Glomerular visceral epithelial cell (primary cell): ENCODE measurements at regions not wholly inside any gene's neighbourhood (a gene's known extent, or its start where the extent isn't known, plus 50 kb on each side); places are given as distances from the start of the nearest gene placed in this dataset.

Experiments
- DNase-seq: peaks from one replicate; pipeline ENCODE4 v3.0.0-alpha.2; 2016; ENCODE audit errors: extremely low spot score

GRCh38 chr7:97466999-97467740 lies 264.7 kb upstream of the TAC1 start:
- DNase-seq: no peak

GRCh38 chr7:97468493-97468892 lies 263.4 kb upstream of the TAC1 start:
- DNase-seq: no peak

- DNase-seq: no peak
Measured at GRCh38 chr7:97470726-97471125, 261.2 kb upstream of the TAC1 start.

DNA sequence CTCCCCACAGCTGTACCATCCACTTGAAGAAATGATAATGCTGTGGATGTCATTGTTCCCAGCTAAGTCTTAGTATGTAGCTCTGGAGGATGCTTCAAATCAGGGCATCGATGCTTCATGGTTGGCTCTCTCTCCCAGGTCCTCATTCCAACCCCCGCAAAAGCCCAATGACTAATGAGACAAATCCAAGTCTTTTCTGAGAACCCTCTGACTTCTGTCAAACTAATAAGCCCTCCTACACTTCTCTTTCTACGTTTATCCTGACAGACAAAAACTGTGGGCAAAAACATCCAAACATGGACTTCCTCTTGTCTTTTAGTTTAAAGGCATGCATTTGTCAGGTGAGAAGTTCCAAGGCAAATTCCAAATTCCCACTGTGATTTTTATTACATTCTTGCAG lies 260.4 kb upstream of the TAC1 start:
- no peak for DNase-seq

DNA sequence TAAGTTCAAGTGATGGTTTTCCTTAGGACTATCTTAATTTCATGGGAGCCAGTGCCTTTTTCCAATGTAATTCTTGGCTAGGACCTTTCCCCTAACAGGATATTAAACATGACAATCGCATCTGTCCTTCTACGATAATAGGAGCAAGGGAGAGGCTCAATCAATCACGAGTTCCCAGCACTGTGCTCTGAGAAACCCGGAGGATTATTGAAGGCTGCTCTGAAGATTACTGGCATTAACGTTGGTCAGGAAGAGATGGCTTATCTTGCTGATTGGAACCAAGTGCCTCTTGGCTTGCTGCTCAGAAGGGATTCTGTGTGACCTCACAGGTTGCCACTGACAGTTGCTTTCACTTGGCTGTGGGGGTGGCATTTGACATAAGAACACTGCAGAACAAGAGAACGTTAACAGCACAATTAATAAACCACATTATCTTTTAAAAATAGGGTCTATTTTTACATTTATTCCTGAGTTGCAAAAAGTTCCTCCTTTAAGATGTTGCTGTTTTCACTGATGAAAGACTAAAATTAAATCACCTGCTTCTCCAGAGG lies 252.1 kb upstream of the TAC1 start:
- DNase-seq: no peak

DNA sequence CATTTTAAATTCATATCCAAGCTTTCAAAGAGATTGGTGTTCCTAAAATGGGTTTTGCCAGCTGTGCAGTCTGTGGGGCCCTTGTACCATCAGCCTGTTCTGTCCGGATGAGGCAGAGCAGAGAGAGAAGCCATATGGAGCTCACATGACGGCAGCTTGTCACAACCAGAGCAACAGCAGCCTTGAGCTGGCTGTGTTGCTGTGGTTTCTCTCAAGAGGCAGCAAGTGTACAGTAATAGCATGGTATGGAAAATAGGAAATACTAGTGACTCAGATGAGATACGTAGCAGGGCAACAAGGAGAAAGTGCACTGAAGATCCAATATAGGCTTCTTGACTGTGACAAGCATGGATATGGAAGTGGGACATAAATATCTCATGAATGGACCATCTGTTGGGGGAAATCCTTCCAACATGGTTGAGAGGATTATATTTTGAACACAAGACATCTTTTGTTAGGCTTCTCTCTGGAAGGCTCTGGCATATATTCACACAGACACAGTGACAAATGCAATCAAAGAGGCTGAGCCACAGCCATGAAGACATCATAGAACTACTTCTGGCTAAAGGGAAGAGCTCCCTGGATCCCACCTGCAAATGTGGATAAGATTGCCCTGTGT lies 251.0 kb upstream of the TAC1 start:
- DNase-seq: no peak

GRCh38 chr7:97495487-97495886 lies 236.4 kb upstream of the TAC1 start:
- no peak for DNase-seq

DNA sequence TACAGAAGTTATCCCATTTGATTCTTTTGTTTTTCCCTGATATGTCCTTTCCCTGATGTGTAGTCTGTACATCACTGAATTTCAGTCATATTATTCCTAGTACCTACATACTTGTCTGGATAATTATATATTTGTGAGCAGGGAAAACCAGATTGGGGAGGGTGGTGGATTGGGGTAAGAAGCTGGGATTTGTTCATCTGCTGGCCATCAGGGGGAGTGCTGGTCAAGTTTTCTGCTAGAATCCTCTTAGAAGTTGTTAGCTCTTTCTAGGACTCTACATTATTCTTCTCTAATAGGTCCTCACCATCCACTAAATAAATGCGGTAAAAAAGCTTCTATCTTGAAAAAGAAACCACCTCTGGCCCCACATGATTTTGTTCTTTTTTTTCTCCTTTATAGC lies 232.7 kb upstream of the TAC1 start:
- DNase-seq: peak; percentile 0

GRCh38 chr7:97503367-97504094 lies 228.4 kb upstream of the TAC1 start:
- DNase-seq: no peak

- no peak for DNase-seq
Measured at GRCh38 chr7:97506728-97507127, 225.2 kb upstream of the TAC1 start.

- DNase-seq: no peak
Measured at GRCh38 chr7:97512441-97513207, 219.3 kb upstream of the TAC1 start.

DNA sequence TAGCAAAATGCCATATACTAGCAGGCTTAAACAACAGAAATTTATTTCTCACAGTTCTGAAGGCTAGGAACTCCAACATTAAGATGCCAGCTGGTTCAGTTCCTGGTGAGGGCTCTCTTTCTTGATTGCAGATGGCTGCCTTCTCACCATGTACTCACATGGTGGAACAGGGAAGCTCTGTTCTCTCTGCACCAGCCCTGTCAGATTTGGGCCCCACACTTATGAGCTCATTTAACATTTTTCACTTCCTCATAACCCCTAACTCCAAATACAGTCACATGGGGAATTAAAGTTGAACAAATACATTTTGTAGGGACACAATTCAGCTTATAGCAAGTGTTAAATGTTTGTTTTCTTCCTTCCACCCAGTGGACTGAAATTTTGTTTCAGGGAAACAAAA lies 218.6 kb upstream of the TAC1 start:
- no peak for DNase-seq

DNA sequence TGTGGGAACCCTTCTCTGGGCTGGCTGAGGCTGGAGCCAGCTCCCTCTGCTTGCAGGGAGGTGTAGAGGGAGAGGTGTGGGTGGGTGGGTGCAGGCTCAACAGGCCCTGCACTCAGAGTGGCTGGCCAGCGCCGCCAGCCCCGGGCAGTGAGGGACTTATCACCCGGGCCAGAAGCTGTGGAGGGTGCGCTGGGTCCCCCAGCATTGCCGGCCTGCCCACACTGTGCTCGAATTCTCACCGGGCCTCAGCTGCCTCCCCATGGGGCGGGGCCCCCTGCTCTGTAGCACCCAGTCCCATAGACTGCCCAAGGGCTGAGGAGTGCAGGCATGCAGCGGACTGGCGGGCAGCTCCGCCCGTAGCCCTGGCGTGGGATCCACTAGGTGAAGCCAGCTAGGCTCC lies 190.7 kb upstream of the TAC1 start:
- no peak for DNase-seq

- DNase-seq: no peak
Measured at GRCh38 chr7:97555857-97556421, 175.9 kb upstream of the TAC1 start.

- no peak for DNase-seq
Measured at GRCh38 chr7:97565665-97566064, 166.2 kb upstream of the TAC1 start.

DNA sequence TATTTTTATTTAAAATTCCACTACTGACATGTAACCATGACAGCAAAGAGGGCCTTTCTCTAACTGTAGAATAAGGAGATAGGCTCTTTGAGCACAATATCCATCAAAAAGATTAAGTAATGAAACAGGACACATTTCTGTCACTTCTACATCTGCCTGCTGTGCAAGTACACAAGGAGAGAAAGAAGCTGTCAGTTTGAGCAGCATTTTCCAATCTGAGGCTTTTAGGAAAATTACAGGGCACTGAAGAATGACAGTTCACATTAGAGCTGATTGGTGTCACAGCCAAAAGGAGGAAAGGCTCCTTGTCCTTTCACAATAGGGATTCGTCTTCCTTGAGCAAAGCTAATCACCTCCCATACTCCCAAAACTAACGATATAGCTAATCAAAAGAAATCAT lies 158.8 kb upstream of the TAC1 start:
- no peak for DNase-seq

DNA sequence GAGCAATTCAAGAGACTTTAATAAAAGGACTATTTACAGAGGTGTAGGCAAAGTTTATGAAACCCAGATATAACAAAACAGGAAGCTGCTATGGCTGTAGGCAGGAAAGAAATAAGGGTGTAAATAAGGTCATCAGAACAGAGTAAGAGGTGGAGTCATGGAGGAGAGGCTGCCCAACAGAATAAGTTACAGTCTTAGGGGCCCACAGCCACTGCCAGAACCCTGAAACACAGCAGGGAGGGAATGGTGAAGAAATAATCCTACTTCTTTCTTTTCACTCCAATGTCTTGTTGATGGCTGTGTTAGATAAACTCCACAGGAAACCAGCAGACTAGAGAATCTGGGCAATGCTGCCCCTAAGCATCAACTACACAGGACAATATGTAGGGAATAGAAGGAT lies 155.8 kb upstream of the TAC1 start:
- DNase-seq: no peak

GRCh38 chr7:97578225-97578624 lies 153.7 kb upstream of the TAC1 start:
- DNase-seq: no peak

GRCh38 chr7:97580205-97580604 lies 151.7 kb upstream of the TAC1 start:
- no peak for DNase-seq

- no peak for DNase-seq
Measured at GRCh38 chr7:97595439-97595838, 136.4 kb upstream of the TAC1 start.

DNA sequence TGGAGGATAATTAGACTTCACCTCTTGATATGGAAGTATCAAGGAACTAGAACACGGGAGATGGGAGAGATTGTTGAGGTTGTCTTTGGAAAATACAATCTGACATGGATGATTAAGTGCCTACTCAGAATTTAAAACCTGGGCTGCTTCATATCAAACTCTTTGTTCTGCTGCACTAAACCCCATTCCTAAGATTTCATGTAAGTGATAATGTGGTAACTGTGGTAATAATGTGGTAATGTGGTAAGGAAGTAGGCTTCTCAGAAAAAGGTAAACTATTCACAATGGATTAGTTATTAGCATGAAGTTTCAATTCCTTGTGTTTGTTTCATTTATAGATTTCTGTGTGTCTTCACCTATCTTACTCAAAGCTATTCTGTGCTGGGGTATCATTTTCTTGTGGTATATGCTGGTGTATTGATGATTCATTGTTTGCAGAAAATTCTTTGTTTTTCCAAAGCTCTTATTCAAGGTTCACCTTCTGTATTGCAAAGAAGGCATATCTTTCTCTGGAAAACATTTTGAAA lies 129.9 kb upstream of the TAC1 start:
- DNase-seq: no peak
